ENCODE measurements at regions not wholly inside any gene's neighbourhood (a gene's known extent, or its start where the extent isn't known, plus 50 kb on each side); places are given as distances from the start of the nearest gene placed in this dataset.

- DNase-seq = no peak
Observed at GRCh38 chr1:4090556-4090955, 190.5 kb upstream of the C1orf174 start.

- DNase-seq = no peak
Observed at GRCh38 chr1:4090976-4091660, 191.0 kb upstream of the C1orf174 start.

- no peak for DNase-seq
Observed at GRCh38 chr1:4091996-4092395, 191.9 kb upstream of the C1orf174 start.

- no peak for DNase-seq
Observed at GRCh38 chr1:4093856-4094565, 193.9 kb upstream of the C1orf174 start.

DNA sequence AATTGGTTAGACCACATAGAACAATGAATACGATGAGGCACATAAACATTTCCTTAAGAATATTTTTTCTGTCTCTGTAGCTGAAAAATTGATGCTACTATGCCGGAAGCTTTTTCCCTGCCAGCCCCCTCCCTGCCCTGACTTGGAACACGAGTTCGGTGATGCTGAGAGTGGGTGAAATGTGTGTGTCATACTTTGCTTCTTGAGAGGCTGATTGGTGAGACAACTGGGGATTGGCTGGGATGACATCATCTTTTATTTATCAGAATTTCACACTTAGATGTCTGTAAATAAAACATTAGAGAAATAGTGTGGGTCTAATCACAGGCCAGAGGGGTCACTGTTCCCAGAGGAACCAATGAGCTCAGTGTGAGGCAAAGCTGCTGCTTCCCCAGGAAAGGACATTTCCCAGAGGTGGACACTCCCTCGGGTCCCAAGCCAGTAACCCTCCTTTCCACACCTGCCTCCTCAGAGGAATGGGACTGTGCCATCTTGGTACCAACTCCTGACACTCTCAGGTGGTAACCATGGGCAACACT, 195.4 kb upstream of the C1orf174 start:
- DNase-seq = no peak

- DNase-seq = no peak
Observed at GRCh38 chr1:4101459-4102161, 201.5 kb upstream of the C1orf174 start.

DNA sequence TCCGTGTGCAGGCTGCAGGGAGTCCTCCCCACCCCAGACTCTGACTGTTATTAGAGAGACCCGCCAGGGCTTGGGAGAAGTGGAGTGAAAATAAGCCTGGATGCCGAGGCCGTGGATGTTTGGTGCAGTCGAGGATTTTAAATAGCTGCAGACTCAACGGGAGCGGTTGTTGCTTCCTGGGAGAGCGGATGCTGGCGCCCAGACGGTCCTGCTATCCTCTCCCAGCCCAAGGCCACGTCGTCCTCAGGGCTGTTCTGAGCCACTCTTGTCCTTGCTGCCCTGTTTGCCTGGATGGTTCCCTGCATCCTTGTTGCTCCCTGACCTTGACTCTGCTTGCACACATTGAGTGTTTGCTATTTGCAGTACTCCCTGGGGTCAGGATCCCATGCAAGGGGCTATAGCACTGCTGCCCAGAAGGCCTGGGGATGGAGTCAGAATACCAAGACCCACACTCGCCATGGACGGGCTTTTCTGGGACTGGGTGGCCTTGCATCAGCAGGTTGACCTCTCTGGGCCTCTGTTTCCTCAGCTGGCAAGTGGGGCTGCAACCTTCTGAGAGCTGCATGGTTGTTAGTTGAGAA, 205.3 kb upstream of the C1orf174 start:
- no peak for DNase-seq

DNA sequence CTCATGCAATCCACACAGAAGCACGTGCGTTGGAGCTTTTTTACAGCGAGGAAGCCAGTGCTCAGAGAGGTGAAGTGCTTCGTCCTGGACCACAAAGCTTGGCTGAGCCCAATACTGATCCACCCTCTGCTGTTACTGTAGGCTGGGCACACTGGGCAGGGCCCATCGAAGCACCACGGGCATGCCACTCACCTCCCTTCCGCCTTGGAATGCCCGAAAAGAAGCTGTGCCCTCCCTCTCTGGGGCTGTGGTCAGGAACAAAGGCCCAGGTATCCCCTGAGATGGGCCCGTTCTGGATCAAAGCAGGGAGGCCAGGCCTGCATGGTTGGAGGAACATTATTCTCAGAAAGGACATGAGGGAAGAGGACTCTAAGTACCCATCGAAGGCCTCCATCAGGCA, 206.7 kb upstream of the C1orf174 start:
- DNase-seq = no peak

- no peak for DNase-seq
Observed at GRCh38 chr1:4107291-4107690, 207.2 kb upstream of the C1orf174 start.

DNA sequence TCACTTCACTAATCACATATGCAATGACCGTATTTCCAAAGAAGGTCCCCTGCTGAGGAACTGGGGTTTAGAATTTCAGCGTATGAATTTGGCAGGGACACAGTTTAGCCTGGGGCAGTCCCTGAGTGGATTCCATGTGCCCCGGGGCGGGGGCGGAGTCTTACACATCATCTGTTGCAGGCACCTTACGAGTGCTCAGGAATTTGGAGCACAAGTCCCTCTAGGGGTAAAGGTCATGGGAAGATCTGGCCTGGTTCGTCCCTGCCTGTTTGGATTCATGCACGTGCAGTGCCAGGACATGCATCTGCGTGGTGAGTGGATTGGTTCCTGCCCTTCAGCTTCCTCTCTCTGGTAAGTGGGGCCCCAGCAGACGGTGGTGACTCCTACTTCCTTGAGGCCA, 208.3 kb upstream of the C1orf174 start:
- peak; percentile 7 for DNase-seq

DNA sequence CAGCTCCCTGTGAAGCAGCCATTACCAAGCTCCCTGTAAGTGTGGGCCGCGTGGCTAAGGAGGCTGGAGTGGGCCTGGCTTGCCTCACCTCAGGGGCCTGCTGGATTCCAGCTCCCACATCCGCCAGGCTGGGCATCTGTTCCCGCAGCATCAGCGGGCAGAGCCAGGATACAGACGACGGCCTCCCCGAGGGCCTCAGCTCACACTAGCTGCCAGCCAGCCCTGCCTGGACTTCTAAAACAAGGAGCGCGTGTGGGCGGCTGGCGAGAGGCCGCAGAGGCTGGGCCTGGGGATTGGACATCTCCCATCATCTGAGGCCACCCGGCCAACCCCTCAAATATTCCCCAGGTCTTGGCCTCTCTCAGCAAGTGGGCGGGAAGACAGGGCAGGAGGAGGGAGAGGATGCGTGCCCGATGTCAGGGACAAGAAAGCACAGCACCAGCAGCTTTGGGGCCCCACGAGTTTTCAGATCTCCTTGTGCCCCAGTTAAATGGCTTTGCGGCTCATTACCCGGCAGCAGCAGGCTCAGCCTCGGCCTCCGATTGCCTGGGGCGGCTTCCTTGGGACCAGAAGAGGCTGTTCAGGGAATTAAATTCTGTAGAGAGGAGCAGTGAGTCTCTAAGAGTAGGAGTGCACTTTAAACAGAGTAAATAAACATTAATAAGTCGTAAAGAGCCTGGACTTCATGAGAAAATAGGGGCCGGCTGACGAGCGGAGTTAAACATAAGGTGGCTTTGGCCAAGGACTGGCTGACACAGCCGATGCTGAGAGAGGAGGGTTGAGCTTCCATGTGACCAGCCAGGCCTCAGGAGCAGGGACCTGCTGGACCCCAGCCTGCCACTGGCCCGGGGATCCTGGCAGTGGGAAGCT, 208.9 kb upstream of the C1orf174 start:
- DNase-seq = peak; percentile 59

GRCh38 chr1:4109628-4109940, 209.5 kb upstream of the C1orf174 start:
- no peak for DNase-seq

GRCh38 chr1:4110888-4111287, 210.8 kb upstream of the C1orf174 start:
- no peak for DNase-seq

- DNase-seq = no peak
Observed at GRCh38 chr1:4113897-4114296, 213.8 kb upstream of the C1orf174 start.

DNA sequence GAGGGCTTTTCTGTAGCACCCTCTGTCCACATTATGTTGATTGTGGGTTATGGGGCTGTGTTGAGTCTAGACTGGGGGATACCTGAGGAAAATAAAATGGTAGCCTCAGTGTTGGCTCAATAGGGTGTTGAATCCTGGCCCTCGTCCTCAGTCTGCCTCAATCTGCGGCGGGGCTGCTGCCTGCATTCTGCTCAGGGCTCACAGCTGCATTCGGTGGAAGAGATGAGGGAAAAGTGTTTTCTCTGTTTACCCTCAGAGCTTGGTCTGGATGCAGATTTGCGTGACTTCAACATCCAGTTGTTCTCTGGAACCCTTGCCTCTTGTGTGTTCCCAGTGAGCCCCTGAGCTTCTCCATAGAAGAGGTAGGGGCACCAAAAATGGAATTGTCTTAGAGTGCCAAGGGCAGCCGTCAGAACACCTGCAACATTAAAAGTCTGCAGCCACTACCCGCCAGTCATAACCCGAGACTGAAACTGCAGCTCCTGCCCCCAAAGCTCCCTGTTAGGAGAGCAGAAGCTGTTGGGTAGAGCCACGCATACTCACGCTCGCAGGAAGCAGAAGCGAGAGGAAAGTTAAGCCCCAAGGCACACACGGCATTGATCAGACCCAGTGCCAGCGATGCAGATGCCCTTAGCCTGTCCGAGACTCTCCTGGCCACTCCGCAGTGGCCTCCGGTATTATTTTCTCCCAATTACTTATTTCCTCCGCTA, 215.3 kb upstream of the C1orf174 start:
- DNase-seq = no peak

GRCh38 chr1:4117196-4117595, 217.1 kb upstream of the C1orf174 start:
- no peak for DNase-seq

GRCh38 chr1:4118746-4119515, 218.9 kb upstream of the C1orf174 start:
- no peak for DNase-seq

- DNase-seq = no peak
Observed at GRCh38 chr1:4119516-4120220, 219.6 kb upstream of the C1orf174 start.

- no peak for DNase-seq
Observed at GRCh38 chr1:4120557-4121292, 220.7 kb upstream of the C1orf174 start.

Measured in right kidney (tissue), 1 donor.